K562 (cell line): ENCODE measurements at regions not wholly inside any gene's neighbourhood (a gene's known extent, or its start where the extent isn't known, plus 50 kb on each side); places are given as distances from the start of the nearest gene placed in this dataset.
A peak's percentile ranks its signal among the peaks of the same experiment; 100 is the strongest.

Experiments used
- ATAC-seq: fragments of 200-7000 bp; cut with Tn5 transposase; 3 replicates; pipeline ENCODE4 v1.9.1; 2020; ENCODE audit warnings: moderate library complexity
- BruUV-seq: library from RNA; stranded (reverse); fragments of 400-500 nt; replicated peaks from 2 replicates; lab custom pipeline; 2021; lab: Mats Ljungman, UMichigan
- CTCF ChIA-PET: fragments of 300-600 bp; formaldehyde crosslinking; extraction: SDS; loops from one replicate; lab custom pipeline; 2021; ENCODE audit warnings: low intra/inter-chr PET ratio; lab: Yijun Ruan, JAX
- POLR2A ChIA-PET: fragments of 300-600, 350-650 bp; sonication (Branson Sonifier 250); formaldehyde crosslinking; extraction: SDS; loops from one replicate; lab custom pipeline; 2021; ENCODE audit warnings: antibody characterized with exemption, inconsistent platforms; lab: Yijun Ruan, JAX
- DNase-seq, 4 experiments: peaks; one replicate each; pipeline versions ENCODE4 v3.0.0 to v3.0.0-alpha.2; 2011 to 2018; ENCODE audit warnings: low spot score in 3 of 4, mixed read lengths in 3 of 4; ENCODE audit errors: extremely low read depth in 1 of 4
- FAIRE-seq: peaks from 2 replicates; lab custom pipeline; 2011; peaks lifted over from hg19 to GRCh38; lab: Jason Lieb, UNC
- H2AFZ ChIP-seq: 2 replicates; pipeline ENCODE4 v1.6.0; 2011; ENCODE audit warnings: low read depth, low read length, control low read depth, inconsistent platforms
- H3K27ac ChIP-seq: fragments of 200-600 bp; 3 replicates; pipeline ENCODE4 v1.8.0; 2011; ENCODE audit warnings: low read depth, mild to moderate bottlenecking, control low read depth, inconsistent platforms, low read length, moderate library complexity, mixed read lengths; ENCODE audit errors: extremely low read depth
- H3K27me3 ChIP-seq, 2 experiments: fragments of 300-600 bp in 1 of 2; 2 replicates in 1 of 2; 3 replicates in 1 of 2; pipeline versions ENCODE4 v1.6.0 to v1.8.0; 2011; ENCODE audit warnings: inconsistent platforms in 2 of 2, low read length in 2 of 2, mild to moderate bottlenecking in 1 of 2, mixed read lengths in 1 of 2, moderate library complexity in 1 of 2; ENCODE audit not compliant: control insufficient read depth in 2 of 2, insufficient read depth in 2 of 2
- H3K36me3 ChIP-seq: fragments of 300-600 bp; 3 replicates; pipeline ENCODE4 v1.8.0; 2011; ENCODE audit warnings: mild to moderate bottlenecking, low read length, inconsistent platforms; ENCODE audit not compliant: control insufficient read depth, insufficient read depth
- H3K4me1 ChIP-seq, 2 experiments: fragments of 200-600 bp in 1 of 2; replicated peaks in 1 of 2; 2 replicates in 1 of 2; 3 replicates in 1 of 2; pipeline versions ENCODE4 v1.5.1 to v1.8.0; 2011; ENCODE audit warnings: inconsistent platforms in 2 of 2, low read length in 2 of 2, mild to moderate bottlenecking in 1 of 2, mixed read lengths in 1 of 2, moderate library complexity in 1 of 2; ENCODE audit not compliant: control insufficient read depth in 2 of 2, insufficient read depth in 2 of 2
- H3K4me2 ChIP-seq: 2 replicates; pipeline ENCODE4 v1.6.1; 2011; ENCODE audit warnings: low read length, control low read depth, inconsistent platforms, mixed read lengths; ENCODE audit not compliant: insufficient read depth
- H3K4me3 ChIP-seq: fragments of 200-600 bp; sonication (generic), shearing (Covaris generic); 2 replicates; pipeline ENCODE4 v1.5.1; 2016; ENCODE audit warnings: control low read depth, inconsistent platforms
- H3K79me2 ChIP-seq: fragments of 200-600 bp; 3 replicates; pipeline ENCODE4 v1.8.0; 2011; ENCODE audit warnings: low read length, inconsistent platforms; ENCODE audit not compliant: control insufficient read depth, insufficient read depth
- H3K9ac ChIP-seq, 2 experiments: 2 replicates each; pipeline versions ENCODE4 v1.6.0 to v1.6.1; 2011; ENCODE audit warnings: low read depth in 2 of 2, low read length in 2 of 2, control low read depth in 1 of 2, inconsistent platforms in 1 of 2, mild to moderate bottlenecking in 1 of 2, mixed read lengths in 1 of 2; ENCODE audit not compliant: insufficient read depth in 1 of 2
- H3K9me1 ChIP-seq: one replicate; pipeline ENCODE4 v1.6.0; 2011; ENCODE audit warnings: inconsistent platforms, mild to moderate bottlenecking, low read length, moderate library complexity; ENCODE audit not compliant: control insufficient read depth, insufficient read depth
- H3K9me3 ChIP-seq: replicated peaks from 2 replicates; pipeline ENCODE4 v1.5.1; 2011; ENCODE audit warnings: low read depth, low read length, inconsistent platforms; ENCODE audit not compliant: control insufficient read depth, insufficient read depth
- H4K20me1 ChIP-seq: replicated peaks from 2 replicates; pipeline ENCODE4 v1.6.1; 2011; ENCODE audit warnings: low read length, inconsistent platforms, mixed read lengths; ENCODE audit not compliant: control insufficient read depth, insufficient read depth
- MAFF ChIP-seq: IDR thresholded peaks from 2 replicates; pipeline ENCODE4 v1.6.1; 2012; ENCODE audit warnings: low read length, improper control_type of control experiment
- POLR2G ChIP-seq: fragments of 200-400 bp; formaldehyde crosslinking; IDR thresholded peaks from 2 replicates; pipeline ENCODE4 v1.6.1; 2017; ENCODE audit warnings: low read depth, mild to moderate bottlenecking, antibody characterized with exemption, low read length, moderate library complexity
- RBBP5 ChIP-seq: fragments of 200-600 bp; sonication (generic); IDR thresholded peaks from 2 replicates; pipeline ENCODE4 v1.6.1; 2012; ENCODE audit warnings: borderline replicate concordance, mild to moderate bottlenecking, low read length, control low read depth, inconsistent platforms; ENCODE audit not compliant: insufficient read depth, poor library complexity, severe bottlenecking
- in situ Hi-C: fragments of 300-500 bp; cut with MboI; formaldehyde crosslinking; loops from 4 replicates; pipeline ENCODE4 v1.15.0; 2018; ENCODE audit warnings: inconsistent platforms, mixed read lengths
- intact Hi-C: fragments of 100-400 bp; cut with micrococcal nuclease; formaldehyde crosslinking; loops from 2 replicates; pipeline ENCODE4 v1.14.2; 2022
- TF ChIP-seq, protein P1 (sequence below): sonication (generic); formaldehyde crosslinking; IDR thresholded peaks from 2 replicates; pipeline ENCODE4 v1.8.0; 2022; ENCODE audit warnings: mild to moderate bottlenecking, missing genetic modification reagents, borderline replicate concordance
- TF ChIP-seq, protein P2 (sequence below), 3 experiments: fragments of 200-800 bp in 1 of 3; fragments of 250-450 bp in 1 of 3; fragments of 450-650 bp in 1 of 3; sonication (Bioruptor Pico) in 1 of 3; sonication (Bioruptor generic) in 1 of 3; formaldehyde crosslinking in 1 of 3; IDR thresholded peaks; 2 replicates each; pipeline versions ENCODE4 v1.6.1 to v1.8.0; 2016 to 2022; ENCODE audit warnings: mild to moderate bottlenecking in 2 of 3, missing genetic modification characterization in 2 of 3, missing compliant biosample characterization in 1 of 3, moderate library complexity in 1 of 3

DNA sequence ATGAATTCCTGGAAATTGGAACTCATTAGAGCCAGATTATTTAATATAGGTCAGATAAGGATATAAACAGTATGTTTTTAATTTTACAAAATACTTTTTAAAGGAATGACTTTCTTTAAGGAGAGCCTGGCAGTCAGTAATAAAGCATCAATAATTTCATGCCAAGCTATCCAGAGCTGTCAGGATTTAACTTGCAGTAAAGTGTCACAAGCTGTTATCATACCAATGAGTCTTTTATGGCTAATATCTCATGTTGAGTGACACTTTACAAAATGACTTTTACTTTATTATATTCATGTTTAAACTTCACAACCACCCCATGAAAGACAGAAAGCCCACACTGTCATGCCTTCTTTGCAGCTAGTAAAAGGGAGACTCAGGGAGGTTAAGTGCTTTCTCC lies 72.9 kb upstream of the C3orf49 start (continued):
- TF ChIP-seq, protein P1, sequence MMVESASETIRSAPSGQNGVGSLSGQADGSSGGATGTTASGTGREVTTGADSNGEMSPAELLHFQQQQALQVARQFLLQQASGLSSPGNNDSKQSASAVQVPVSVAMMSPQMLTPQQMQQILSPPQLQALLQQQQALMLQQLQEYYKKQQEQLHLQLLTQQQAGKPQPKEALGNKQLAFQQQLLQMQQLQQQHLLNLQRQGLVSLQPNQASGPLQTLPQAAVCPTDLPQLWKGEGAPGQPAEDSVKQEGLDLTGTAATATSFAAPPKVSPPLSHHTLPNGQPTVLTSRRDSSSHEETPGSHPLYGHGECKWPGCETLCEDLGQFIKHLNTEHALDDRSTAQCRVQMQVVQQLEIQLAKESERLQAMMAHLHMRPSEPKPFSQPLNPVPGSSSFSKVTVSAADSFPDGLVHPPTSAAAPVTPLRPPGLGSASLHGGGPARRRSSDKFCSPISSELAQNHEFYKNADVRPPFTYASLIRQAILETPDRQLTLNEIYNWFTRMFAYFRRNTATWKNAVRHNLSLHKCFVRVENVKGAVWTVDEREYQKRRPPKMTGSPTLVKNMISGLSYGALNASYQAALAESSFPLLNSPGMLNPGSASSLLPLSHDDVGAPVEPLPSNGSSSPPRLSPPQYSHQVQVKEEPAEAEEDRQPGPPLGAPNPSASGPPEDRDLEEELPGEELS (CRISPR knock-in tag) = no peak
- TF ChIP-seq MAFF (no peak), RBBP5 (no peak)

DNA sequence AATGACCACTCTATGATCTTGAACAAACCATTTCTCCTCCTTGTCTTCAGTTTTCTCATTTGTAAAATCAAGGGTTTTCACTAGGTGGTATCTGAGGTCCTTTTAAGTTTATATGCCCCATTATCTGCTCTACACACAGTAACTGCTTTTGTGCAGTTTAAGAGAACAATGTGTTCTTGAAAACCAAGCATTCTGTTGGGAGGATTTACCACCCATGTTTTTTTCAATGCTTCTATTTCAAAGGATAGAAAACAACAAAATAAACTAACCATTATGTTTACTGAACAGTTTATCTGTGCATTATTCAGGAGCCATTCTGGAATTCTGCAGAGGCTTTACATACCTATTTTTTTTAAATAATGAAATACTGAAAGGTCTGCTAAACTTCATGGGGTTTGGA lies 67.6 kb upstream of the C3orf49 start:
- no peaks in the 10 kb centered on the region for H3K36me3 ChIP-seq
- H3K27ac ChIP-seq = no peak overlapping the region
- POLR2A ChIA-PET = no interaction called here
- no peak overlapping the region for H3K9ac ChIP-seq
- no peak overlapping the region for H2AFZ ChIP-seq
- no peaks in the 10 kb centered on the region for H3K79me2 ChIP-seq
- no peak for ATAC-seq
- no peak for DNase-seq
- no TSS peak for BruUV-seq
- TF ChIP-seq, protein P2, sequence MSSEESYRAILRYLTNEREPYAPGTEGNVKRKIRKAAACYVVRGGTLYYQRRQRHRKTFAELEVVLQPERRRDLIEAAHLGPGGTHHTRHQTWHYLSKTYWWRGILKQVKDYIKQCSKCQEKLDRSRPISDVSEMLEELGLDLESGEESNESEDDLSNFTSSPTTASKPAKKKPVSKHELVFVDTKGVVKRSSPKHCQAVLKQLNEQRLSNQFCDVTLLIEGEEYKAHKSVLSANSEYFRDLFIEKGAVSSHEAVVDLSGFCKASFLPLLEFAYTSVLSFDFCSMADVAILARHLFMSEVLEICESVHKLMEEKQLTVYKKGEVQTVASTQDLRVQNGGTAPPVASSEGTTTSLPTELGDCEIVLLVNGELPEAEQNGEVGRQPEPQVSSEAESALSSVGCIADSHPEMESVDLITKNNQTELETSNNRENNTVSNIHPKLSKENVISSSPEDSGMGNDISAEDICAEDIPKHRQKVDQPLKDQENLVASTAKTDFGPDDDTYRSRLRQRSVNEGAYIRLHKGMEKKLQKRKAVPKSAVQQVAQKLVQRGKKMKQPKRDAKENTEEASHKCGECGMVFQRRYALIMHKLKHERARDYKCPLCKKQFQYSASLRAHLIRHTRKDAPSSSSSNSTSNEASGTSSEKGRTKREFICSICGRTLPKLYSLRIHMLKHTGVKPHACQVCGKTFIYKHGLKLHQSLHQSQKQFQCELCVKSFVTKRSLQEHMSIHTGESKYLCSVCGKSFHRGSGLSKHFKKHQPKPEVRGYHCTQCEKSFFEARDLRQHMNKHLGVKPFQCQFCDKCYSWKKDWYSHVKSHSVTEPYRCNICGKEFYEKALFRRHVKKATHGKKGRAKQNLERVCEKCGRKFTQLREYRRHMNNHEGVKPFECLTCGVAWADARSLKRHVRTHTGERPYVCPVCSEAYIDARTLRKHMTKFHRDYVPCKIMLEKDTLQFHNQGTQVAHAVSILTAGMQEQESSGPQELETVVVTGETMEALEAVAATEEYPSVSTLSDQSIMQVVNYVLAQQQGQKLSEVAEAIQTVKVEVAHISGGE (CRISPR knock-in tag; IDR thresholded peaks at IDR 0.05) = peak in 1 of 3 experiments; percentile 69; a peak in 1 of 6 replicates
- no peak for TF ChIP-seq POLR2G
- H3K4me3 ChIP-seq = no peak overlapping the region
- CTCF ChIA-PET = no interaction called here
- no peak overlapping the region for H3K4me2 ChIP-seq
- FAIRE-seq = no peak
- H3K4me1 ChIP-seq = no peaks in the 10 kb centered on the region
- H3K9me3 ChIP-seq = no peaks in the 10 kb centered on the region
- H3K27me3 ChIP-seq = no peaks in the 10 kb centered on the region
- intact Hi-C loops (no loop called here), in situ Hi-C loops (no loop called here)
- H4K20me1 ChIP-seq = no peaks in the 10 kb centered on the region
- no peaks in the 10 kb centered on the region for H3K9me1 ChIP-seq
